HG03159 (cell line): ENCODE measurements at regions not wholly inside any gene's neighbourhood (a gene's known extent, or its start where the extent isn't known, plus 50 kb on each side); places are given as distances from the start of the nearest gene placed in this dataset.
"Not testable (repeated sequence)": the region's sequence is repeated elsewhere in the genome, so short reads cannot be mapped to it uniquely, and the experiment has no call there.

ENCODE experiments used
- ATAC-seq: cut with Tn5 transposase; IDR thresholded peaks from one replicate; pipeline ENCODE4 v1.9.1; 2021; ENCODE audit warnings: mild to moderate bottlenecking, moderate library complexity; ENCODE audit not compliant: unreplicated experiment

GRCh38 chr18:59038295-59039039 is 101.2 kb upstream of the SEC11C start:
- ATAC-seq: no peak

GRCh38 chr18:59039040-59039320 is 100.7 kb upstream of the SEC11C start:
- ATAC-seq: not testable (repeated sequence)

- no peak for ATAC-seq
These were observed 100.2 kb upstream of the SEC11C start for GRCh38 chr18:59039449-59039848.

GRCh38 chr18:59040770-59041148 is 98.9 kb upstream of the SEC11C start:
- ATAC-seq: no peak

- no peak for ATAC-seq
These were observed 98.4 kb upstream of the SEC11C start for GRCh38 chr18:59041296-59041695.

GRCh38 chr18:59041819-59042815 is 97.6 kb upstream of the SEC11C start:
- ATAC-seq: no peak

- no peak for ATAC-seq
These were observed 94.8 kb upstream of the SEC11C start for GRCh38 chr18:59044855-59045254.

- ATAC-seq: no peak
These were observed 92.2 kb upstream of the SEC11C start for GRCh38 chr18:59047321-59048047.

- no peak for ATAC-seq
These were observed 91.7 kb upstream of the SEC11C start for GRCh38 chr18:59048048-59048363.

- no peak for ATAC-seq
These were observed 91.3 kb upstream of the SEC11C start for GRCh38 chr18:59048378-59048777.

GRCh38 chr18:59049721-59050660 is 89.7 kb upstream of the SEC11C start:
- no peak for ATAC-seq

- no peak for ATAC-seq
These were observed 89.0 kb upstream of the SEC11C start for GRCh38 chr18:59050661-59051057.

- ATAC-seq: no peak
These were observed 88.1 kb upstream of the SEC11C start for GRCh38 chr18:59051470-59052165.

- no peak for ATAC-seq
These were observed 86.5 kb upstream of the SEC11C start for GRCh38 chr18:59052965-59053820.

- ATAC-seq: no peak
These were observed 85.0 kb upstream of the SEC11C start for GRCh38 chr18:59054496-59055287.

- no peak for ATAC-seq
These were observed 84.2 kb upstream of the SEC11C start for GRCh38 chr18:59055345-59056032.

- no peak for ATAC-seq
These were observed 82.8 kb upstream of the SEC11C start for GRCh38 chr18:59056706-59057492.
